ENCODE measurements at regions not wholly inside any gene's neighbourhood (a gene's known extent, or its start where the extent isn't known, plus 50 kb on each side); places are given as distances from the start of the nearest gene placed in this dataset.
"Not testable (repeated sequence)": the region's sequence is repeated elsewhere in the genome, so short reads cannot be mapped to it uniquely, and the experiment has no call there.

DNA sequence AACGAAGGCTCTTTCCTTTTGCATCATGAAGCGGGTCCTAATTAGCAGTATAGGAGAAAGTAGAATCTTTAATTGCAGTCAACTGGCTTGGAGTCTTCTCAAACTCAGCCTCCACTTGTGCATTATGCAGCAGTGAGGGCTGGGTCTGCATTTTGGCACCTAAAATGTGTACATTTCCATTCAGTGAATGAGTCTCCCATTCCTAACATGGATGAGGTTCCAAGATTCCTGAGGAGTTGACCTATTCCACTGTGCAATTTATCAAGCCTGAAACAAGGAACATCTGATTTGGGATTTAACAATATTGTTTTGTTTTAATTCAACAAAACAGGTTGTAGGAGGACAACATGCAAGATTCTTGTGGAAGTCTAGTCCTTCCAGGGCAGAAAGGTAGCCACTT is 171.8 kb upstream of the S1PR3 start:
- DNase-seq: no peak

DNA sequence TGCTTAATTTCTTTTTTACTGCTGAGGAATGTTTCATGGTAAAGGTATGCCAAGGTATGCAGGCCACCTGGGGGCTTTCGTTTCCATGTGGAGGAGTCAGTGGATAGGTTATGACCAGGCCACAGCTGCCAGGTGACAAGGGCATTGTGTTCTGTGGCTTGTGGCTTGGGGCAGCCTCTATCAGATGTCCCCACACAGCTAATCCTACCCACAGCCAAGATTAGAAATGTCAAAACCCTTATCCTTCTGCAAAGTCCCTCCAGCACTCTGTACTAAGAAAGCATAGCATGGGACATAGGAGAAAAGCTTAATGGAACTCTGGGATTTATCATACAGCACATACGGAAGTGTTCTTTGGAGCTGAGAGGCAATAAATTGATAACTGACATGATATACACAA is 171.2 kb upstream of the S1PR3 start:
- no peak for DNase-seq

DNA sequence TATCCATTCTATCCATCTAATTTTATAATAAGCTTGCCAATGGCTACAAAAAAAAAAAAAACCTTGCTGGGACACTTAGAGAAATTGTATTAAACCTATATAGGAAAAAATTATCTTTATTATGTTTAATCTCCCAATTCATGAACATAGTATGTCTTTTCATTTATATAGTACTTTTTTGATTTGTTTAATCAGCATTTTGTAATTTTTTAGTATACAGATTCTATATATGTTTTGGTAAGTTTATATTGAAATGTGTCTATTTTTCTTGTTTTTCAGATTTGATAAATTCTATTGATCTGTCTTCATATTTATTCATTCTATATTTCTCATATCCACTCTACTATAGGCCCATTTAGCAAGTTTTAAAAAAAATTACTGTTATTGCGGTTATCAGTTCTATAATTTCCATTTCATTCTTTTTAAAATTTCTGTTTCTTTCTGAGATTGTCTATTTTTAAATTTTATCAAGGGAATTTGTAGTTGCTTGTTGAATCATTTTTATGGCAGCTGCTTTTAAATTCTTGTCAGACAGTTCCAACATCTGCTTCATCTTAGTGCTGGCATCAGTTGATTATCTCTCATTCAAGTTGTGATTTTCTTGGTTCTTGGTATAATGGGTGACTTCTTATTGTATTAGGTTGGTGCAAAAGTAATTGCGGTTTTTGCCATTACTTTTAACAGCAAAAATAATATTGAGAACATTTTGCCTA is 170.1 kb upstream of the S1PR3 start:
- DNase-seq: no peak

DNA sequence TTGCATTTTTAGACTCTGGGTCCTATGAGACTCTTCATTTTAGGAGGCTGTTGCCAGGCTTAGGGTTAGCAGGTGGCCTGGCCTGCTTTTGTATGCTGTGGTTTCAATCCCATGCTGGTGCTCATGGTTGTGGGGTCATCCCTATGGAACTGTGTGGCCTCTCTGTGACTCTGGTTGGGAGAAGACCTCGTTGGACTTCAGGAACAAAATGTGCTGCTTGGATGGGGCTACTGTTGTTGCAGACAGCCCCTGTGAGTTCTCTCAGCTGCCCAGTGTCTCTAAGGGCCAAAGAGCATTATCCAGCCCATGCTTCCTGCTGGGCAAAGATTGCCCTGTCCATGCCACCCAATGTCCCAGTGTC is 169.5 kb upstream of the S1PR3 start:
- DNase-seq: no peak

DNA sequence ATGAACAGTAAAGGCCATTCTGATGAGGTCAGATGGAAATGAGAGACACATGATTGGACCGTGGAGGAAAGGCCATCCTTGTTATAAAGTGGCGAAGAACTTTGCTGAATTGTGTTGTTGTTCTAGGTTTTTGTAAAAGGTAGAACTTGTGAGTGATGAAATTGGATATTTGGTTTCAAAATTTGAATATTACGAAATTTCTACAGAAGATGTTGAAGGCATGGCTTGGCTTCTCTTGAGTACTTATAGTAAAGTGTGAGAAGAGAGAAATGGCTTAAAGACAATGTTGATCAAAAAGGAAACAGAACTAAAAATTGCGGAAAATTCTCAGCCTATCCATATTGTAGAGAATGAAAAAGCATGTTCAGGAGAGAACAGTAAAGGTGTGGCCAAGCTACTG is 166.6 kb upstream of the S1PR3 start:
- DNase-seq: no peak

DNA sequence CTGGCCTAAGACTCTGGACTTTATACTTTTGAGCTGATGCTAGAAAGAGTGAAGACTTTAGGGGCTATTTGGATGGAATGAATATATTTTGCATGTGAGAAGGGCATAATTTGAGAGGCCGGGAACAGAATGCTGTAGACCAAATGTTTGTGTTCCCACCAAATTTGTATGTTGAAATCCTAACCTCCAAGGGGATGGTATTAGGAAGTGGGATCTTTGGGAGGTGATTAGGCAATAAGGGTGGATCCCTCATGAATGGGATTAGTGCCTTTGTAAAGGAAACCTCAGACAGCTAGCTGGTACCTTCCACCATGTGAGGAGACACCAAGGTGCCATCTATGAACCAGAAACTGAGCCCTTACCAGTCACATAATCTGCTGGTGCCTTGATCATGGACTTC is 165.1 kb upstream of the S1PR3 start:
- no peak for DNase-seq

DNA sequence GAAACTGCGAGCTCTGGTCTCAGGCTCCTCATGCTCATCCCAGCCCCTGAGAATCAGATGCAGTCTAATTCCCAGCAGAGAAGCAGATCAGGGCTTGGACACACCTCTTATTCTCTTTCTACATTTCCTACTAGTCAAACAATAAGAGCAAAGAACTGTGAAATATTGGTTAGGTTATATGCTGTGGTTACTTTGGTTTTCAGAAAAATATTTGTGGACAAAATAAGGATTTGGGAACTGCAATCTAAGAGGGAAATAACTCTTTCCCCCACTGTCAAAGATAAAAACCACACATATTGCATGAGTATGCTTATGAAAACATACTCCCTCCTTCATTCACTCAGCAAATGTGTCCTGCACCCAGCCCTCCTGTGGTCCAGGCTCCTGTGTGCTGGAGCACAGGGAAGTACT is 164.5 kb upstream of the S1PR3 start:
- no peak for DNase-seq

DNA sequence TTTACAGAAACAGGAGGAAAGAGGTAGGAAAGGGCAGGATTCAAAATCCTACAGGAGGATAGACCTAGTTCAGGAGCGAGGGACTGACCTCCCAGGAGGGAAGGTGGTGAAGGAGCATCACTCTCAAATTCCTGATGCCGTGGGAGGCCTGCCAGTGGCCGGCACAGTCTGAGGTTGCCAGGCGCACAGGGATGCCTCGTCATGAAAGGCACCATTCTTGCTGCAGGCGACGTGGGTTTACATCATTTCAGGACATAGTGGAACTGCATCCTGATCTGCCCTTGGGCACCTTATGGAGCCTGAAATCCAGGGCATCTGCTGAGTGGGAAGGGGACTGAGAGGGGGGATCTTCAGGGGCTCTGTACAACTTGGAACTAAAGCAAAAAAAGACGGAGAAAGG is 163.2 kb upstream of the S1PR3 start:
- DNase-seq: no peak

DNA sequence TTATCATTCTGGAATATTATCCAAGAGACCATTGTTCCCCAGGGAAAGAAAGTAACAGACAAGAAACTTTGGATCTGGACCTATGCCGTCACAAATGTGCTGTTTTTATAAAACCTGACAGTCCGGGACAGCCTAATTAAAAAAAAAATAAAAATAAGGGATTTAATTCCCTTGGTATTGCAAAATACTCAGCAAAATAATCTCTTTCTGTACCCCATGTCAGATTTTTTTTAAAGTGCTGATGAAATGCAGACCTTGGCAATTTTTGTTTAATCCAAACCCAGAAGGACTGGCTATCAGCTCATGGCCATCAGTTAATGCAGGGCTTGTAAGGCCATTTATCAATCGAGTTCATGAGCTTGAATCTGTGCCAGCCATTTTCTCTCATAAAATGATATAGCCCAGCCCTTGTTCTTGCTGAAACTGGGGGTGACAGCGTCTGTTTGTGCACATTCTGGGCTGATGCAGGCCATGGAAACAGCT is 162.7 kb upstream of the S1PR3 start:
- DNase-seq: no peak

DNA sequence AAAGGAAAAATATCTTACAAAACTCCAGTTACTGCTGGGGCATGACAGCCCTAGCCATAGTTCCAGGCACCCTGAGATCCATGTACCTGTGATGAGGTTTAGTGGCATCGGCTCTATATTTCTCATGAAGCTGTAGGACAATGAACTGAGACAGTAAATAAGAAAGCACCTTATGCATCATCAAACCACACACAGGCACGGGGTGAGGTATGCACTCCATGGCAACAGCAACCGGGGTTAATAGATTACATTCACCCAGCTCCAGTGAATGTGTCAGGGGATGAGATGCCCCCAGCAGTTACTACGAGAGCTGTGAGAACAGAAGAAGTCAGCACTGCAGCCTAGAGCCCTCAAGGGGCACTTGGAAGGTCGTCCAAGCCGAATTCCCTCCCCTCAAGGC is 162.0 kb upstream of the S1PR3 start:
- no peak for DNase-seq

DNA sequence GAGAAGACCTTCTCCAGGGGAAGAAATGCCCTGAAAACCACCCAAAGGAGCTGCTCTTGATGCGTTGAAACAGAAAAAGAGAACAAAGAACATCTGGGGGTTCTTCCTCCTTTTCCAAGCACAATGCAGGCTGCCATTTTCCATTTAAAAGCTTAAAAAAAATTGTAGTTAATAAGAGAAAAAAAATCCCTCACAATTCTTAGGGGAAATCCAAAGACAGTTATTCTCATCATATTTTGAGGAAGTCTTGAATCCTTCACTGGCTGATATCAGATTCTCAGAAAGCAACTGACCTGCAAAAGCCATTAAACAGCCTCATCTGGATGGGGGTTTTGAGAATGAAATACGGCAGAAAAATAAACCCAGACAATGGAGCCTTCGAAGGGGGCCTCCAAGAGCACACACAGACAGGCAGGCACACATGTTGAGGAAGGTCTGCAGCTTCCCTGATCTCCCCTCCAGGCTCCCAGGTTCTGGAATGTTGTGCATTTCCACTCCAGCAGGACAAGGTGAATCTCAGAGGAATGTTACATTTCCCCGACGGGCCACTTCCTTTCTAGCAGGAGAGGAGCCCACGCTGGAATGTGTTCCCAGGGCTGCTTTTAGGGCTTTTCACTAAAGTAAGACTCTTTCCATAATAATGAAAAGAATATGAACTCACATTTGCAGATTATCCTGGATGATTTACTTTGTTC is 159.4 kb upstream of the S1PR3 start:
- no peak for DNase-seq

DNA sequence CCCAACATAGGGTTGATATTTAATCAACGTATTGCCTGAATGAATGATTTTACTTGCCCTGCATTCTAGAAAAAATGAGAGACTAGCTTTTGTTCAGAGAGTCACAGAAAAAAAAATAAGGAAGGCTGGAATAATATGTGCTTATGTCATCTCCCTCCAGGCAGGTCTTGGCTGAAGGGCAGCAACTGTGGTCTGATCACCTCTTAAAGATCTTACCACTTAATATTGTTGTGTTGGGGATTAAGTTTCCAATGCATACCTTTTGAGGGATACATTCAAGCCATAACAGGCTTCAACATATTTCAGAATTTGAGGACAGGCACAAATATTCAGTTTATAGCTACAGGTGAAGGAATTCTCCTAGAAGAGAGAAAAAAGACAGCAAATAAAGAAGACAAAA is 157.3 kb upstream of the S1PR3 start:
- DNase-seq: no peak

DNA sequence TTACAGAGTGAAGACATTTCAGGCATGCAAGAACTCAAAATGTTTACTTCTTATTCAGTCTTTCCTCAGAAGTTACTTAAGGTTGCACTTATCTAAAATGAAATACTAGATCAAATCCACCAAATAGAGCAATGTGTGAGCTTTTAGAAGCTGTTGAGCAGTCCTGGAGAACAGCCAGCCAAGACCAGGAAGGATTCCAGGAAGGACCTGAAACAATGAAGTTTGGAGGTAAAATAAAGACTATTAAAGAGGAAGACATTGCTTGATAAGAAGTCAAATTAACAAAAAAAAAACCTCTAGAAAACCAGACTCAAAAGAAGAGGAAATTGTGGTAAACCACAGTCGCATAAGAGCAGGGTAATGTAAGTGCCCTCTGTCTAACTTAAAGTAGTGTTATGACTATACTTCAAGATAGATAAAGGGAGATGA is 156.2 kb upstream of the S1PR3 start:
- no peak for DNase-seq

DNA sequence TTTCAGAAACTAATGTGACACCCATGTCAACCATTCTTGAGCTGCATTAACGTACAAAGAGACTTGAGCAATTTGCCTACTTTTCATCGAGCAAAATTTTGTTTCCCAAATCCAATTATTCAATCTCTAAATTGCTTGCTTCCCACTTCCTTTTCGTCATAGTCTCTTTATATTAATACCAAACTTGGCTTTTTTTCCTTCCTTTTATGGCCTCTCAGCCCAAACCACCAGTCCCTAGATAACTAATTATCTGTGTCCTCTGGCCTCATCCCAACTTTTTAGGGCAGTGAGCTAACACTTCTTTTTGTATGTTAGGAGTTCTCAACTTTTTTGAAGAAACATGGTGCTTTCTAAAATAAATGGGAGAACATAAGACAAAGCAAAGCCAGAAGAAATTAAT is 155.5 kb upstream of the S1PR3 start:
- no peak for DNase-seq

DNA sequence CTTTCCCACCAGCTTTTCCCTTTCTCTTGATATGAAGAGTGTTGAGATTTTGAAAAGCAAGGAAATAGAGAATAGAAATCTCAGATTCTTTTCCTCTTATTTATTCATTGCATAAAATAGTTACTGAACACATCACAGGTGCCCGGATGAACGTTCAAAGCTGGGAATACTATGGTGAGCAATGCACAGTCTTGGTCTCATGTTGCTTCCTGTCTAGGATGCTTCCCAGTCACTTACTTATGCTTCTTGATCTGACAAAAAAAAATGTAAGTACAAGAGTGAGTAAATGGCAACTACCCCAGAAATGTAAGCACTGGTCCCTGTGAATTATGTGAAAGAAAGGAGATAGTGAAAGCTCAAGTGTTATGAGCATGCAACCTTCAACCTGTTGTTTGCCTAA is 153.5 kb upstream of the S1PR3 start:
- no peak for DNase-seq

DNA sequence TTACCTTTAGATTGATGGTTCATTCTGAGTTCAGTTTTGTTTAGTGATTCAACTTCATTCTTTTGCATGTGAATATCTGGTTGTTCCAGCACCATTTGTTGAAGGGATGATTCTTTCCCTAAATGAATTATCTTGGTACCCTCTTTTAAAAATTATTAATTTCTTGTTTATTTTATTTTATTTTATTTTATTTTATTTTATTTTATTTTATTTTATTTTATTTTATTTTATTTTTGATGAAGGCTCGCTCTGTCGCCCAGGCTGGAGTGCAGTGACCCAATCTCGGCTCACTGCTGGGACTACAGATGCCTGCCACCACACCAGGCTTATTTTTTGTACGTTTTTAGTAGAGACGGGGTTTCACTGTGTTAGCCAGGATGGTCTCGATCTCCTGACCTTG is 141.4 kb upstream of the S1PR3 start:
- not testable (repeated sequence) for DNase-seq

DNA sequence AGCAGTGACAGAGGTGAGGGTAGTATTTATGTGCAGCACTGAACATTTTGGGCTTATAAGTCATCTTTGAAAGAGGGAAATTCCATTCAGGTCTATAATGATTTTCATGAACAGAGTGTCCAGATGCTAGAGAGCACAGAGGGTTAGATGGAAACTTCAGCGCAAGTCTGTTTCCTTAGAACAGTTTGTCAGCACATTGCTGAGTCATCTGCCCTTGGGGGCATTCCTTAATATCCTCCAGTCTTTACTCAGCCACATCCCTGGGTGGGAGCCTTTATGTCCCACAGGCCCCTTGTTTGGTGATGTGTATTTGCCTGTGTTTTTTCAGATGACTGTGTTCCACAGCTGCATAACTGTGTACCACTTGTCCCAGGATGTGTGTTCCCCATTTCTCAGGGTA is 138.5 kb upstream of the S1PR3 start:
- DNase-seq: no peak

DNA sequence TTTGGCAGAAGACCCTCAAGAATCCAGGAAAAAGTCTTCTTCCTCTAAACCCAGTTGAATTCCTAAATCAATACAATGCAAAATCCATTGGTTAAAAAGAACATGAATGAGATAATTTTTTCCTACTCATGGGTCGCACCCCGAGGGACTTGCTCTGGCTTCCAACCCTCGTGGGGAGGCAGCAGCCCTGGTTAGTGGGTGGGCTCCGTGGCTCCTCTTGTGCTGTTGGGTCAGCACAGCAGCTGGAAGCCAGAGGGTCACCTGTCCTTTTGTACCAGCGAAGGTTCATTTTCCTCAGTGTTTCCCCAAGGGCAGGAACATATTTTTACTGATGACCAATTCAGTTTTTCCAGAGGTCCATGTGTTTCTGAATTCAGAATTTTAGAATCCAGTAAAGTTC is 120.6 kb upstream of the S1PR3 start:
- no peak for DNase-seq

DNA sequence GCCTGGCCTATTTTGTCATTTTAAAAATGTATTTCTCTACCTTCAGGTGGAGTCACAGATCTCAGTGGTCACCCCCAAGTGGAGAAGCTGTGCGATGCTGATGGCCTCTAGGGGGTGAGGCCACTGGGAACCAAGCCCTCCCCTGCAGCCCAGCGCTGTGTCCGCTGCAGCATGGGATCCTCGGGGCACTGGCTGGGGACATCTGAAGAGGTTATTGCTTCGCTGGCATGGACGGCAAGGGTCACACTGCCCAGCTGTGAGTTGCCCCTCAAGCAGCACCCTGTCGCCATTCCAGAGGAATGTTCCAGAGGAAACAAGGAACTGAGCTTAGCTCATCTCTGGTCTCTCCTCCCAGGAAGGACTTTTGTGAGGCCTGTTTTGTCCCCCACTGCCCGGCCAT is 119.6 kb upstream of the S1PR3 start:
- no peak for DNase-seq

DNA sequence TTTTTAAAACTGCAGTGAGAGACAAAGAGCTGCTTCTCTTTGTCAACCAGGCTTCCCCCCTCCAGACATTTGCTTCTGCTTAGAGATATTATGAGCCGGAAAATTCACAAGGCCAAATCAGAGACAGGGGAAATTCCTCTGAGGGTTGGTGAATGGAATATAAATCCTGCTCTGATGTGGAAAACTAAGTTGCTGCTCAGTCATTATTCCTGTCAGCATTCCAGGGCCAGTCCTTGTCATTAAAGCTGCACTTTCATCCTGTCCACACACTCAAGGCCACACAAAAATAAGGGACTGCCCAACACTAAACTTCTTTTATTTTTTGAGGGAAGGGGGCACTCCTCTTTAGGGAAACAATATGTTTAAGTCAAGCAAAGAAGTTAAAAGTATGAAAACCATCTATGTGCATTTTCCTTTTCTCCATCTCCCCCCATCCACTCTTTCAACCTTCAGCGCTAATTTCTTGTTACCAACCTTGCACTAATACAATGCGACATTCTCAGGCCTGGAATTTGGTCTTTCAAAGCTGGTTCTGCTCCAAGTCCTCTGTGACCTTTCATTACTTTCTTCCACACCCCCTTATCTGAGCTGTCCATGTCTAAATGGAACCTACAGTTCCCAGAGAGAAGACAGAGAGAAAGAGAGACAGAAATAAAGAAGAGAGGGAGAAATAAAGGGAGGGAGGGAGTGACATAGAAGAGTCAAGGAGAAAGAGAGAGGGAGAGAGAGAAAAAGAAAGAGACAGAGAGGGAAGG is 118.9 kb upstream of the S1PR3 start:
- DNase-seq: no peak

DNA sequence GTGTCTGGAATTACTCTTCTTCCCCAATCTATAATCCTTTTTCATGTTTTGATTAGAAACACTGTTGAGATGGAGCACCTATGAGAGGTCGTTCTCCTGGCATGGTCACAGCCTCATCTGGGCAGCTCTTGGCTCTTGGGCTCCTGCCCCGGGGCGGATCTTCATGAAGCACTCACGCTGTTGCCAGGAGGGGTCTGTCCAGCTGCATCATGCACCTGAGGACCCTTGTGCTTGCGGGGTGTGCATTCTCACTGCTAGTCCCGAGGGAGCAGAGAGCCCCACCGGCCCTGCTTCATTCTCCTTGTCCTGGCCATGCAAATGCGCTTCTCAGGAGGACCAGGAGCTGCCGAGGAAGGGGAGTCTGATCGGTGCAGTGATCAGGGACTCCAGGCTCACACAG is 117.6 kb upstream of the S1PR3 start:
- DNase-seq: no peak

DNA sequence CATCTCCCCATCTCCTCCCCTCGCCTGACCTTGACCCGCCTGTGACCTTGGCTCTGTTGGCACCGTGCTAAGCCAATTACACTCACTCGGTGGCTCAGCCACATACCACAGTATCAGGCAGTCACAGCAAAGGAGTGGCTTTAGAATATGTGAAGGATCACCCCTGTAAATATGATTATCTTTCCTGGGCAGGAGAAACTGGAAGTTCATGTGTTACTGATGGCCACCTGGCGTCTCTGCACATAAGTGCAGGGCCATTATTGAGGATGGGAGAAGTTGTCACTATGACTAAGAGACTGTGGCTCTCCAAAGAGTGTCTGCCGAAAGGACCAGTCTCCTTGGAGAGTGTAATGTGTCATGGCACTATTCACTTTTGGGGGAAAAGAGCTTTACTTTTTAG is 116.9 kb upstream of the S1PR3 start:
- no peak for DNase-seq

DNA sequence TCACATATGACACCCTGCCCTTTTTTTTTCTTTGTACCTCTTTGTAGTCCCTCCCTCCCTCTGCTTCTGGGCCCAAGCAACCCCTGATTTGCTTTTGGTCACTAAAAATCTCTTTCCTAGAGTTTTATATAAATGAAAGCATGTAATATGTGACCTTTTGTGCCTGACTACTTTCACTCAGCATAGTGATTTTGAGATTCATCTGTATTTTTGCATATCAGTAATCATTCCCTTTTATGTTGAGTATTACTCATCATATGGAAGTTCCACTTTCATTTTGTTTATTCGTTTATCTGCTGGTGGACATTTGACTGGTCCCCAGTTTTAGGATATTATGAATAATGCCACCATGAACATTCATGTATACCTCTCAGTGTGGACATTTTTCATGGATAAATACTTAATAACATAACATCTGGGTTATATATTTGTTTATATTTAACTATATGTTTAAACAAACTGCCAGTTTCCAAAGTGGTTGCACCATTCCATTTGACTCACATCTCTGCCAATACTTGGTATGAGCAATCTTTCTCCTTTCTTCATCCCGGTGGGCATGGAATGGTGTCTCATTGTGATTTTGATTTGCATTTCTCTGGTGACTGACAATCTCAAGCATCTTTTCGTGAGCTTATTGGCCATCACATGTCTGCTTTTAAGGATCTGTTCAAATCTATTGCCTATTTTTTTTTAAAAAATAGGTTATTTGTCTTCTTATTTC is 115.7 kb upstream of the S1PR3 start:
- DNase-seq: no peak

DNA sequence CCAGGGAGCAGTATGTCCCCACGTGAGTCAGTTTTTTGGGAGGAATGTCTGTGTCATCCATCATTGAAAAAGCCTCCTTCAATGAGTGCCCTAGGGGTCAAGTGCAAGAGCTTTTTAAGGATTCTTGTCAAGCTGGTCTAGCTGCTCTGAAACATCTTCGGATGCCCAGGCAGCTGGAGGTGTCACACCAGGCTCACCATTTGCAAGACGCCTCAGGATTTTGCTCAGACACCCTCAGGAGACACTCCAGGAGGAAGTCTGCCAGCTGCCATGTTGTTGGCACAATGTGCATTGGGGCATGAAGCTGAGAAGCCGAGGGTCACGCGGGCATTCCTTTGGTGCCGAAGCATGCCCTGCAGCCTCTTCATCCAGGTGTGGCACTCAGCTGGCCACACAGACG is 111.1 kb upstream of the S1PR3 start:
- DNase-seq: no peak

Data from activated CD4-positive, alpha-beta T cell treated with anti-CD3 and anti-CD28 coated beads, Interleukin-2, amount 50 U/mL, for 4 hours (primary cell).